Liver (tissue), 8 donors: ENCODE measurements at regions not wholly inside any gene's neighbourhood (a gene's known extent, or its start where the extent isn't known, plus 50 kb on each side); places are given as distances from the start of the nearest gene placed in this dataset.

Source experiments
- DNase-seq: peaks from one replicate; pipeline ENCODE4 v3.0.0-alpha.2; 2017; ENCODE audit warnings: low spot score
- H3K27ac ChIP-seq, 2 donors: one replicate each; pipeline ENCODE4 v1.7.0; 2013; ENCODE audit warnings: inconsistent platforms in 2 of 2, low read length in 2 of 2, control low read depth in 1 of 2, low read depth in 1 of 2, mild to moderate bottlenecking in 1 of 2
- H3K27me3 ChIP-seq, 4 donors: one replicate each; pipeline versions ENCODE4 v1.6.1 to v1.7.0; 2013; ENCODE audit warnings: low read length in 3 of 4, inconsistent platforms in 1 of 4, mild to moderate bottlenecking in 1 of 4, moderate library complexity in 1 of 4; ENCODE audit not compliant: control insufficient read depth in 4 of 4, insufficient read depth in 4 of 4
- H3K36me3 ChIP-seq, 4 donors: one replicate each; pipeline versions ENCODE4 v1.6.1 to v1.7.0; 2013; ENCODE audit warnings: low read length in 3 of 4, mild to moderate bottlenecking in 3 of 4, low read depth in 1 of 4, moderate library complexity in 1 of 4; ENCODE audit not compliant: control insufficient read depth in 4 of 4, insufficient read depth in 3 of 4
- H3K4me1 ChIP-seq, 4 donors: one replicate each; pipeline versions ENCODE4 v1.6.1 to v1.7.0; 2013; ENCODE audit warnings: low read length in 3 of 4, mild to moderate bottlenecking in 3 of 4, moderate library complexity in 1 of 4; ENCODE audit not compliant: control insufficient read depth in 4 of 4, insufficient read depth in 4 of 4
- H3K4me3 ChIP-seq, 3 donors: one replicate each; pipeline versions ENCODE4 v1.6.1 to v1.7.0; 2013; ENCODE audit warnings: low read length in 3 of 3, control low read depth in 1 of 3, low read depth in 1 of 3, mild to moderate bottlenecking in 1 of 3
- H3K9ac ChIP-seq, 2 donors: one replicate each; pipeline ENCODE4 v1.7.0; 2013; ENCODE audit warnings: low read length in 2 of 2, mild to moderate bottlenecking in 2 of 2, moderate library complexity in 2 of 2, control low read depth in 1 of 2, low read depth in 1 of 2
- H3K9me3 ChIP-seq, 4 donors: one replicate each; pipeline versions ENCODE4 v1.6.1 to v1.7.0; 2013; ENCODE audit warnings: low read length in 3 of 4; ENCODE audit not compliant: control insufficient read depth in 4 of 4
- ATF3 ChIP-seq: IDR thresholded peaks from 2 replicates; pipeline ENCODE4 v1.6.1; 2016; ENCODE audit warnings: antibody characterized with exemption
- CTCF ChIP-seq: fragments of 150-350 bp; IDR thresholded peaks from 2 replicates; pipeline ENCODE4 v1.5.1; 2017; ENCODE audit warnings: improper control_type of control experiment, low read depth, low read length; ENCODE audit not compliant: missing input control
- EGR1 ChIP-seq, 2 donors: IDR thresholded peaks; 2 replicates each; pipeline ENCODE4 v1.6.1; 2016 to 2018; ENCODE audit warnings: antibody characterized with exemption in 2 of 2, low read depth in 2 of 2
- FOXA1 ChIP-seq: IDR thresholded peaks from 2 replicates; pipeline ENCODE4 v1.6.1; 2016; ENCODE audit warnings: antibody characterized with exemption
- FOXA2 ChIP-seq: IDR thresholded peaks from 2 replicates; pipeline ENCODE4 v1.6.1; 2016; ENCODE audit warnings: antibody characterized with exemption
- GABPA ChIP-seq, 2 donors: IDR thresholded peaks in 1 of 2; conservative IDR thresholded peaks in 1 of 2; 2 replicates each; pipeline ENCODE4 v1.6.1; 2016; ENCODE audit warnings: antibody characterized with exemption in 2 of 2, mild to moderate bottlenecking in 1 of 2, moderate library complexity in 1 of 2
- HNF4A ChIP-seq, 2 donors: conservative IDR thresholded peaks; 2 replicates each; pipeline ENCODE4 v1.6.1; 2016; ENCODE audit warnings: antibody characterized with exemption in 2 of 2, mild to moderate bottlenecking in 2 of 2
- HNF4G ChIP-seq: IDR thresholded peaks from 2 replicates; pipeline ENCODE4 v1.6.1; 2016; ENCODE audit warnings: antibody characterized with exemption
- MAX ChIP-seq: IDR thresholded peaks from 2 replicates; pipeline ENCODE4 v1.6.1; 2016; ENCODE audit warnings: antibody characterized with exemption
- NR2F2 ChIP-seq: IDR thresholded peaks from 2 replicates; pipeline ENCODE4 v1.6.1; 2016; ENCODE audit warnings: antibody characterized with exemption
- RAD21 ChIP-seq, 2 donors: IDR thresholded peaks; 2 replicates each; pipeline ENCODE4 v1.6.1; 2016; ENCODE audit warnings: antibody characterized with exemption in 2 of 2, mild to moderate bottlenecking in 2 of 2
- REST ChIP-seq: IDR thresholded peaks from 2 replicates; pipeline ENCODE4 v1.6.1; 2016; ENCODE audit warnings: antibody characterized with exemption, mild to moderate bottlenecking
- RXRA ChIP-seq, 2 donors: IDR thresholded peaks; 2 replicates each; pipeline ENCODE4 v1.6.1; 2017 to 2018; ENCODE audit warnings: antibody characterized with exemption in 2 of 2, mild to moderate bottlenecking in 1 of 2
- SP1 ChIP-seq: IDR thresholded peaks from 2 replicates; pipeline ENCODE4 v1.6.1; 2018; ENCODE audit warnings: antibody characterized with exemption, mild to moderate bottlenecking
- TAF1 ChIP-seq: conservative IDR thresholded peaks from 2 replicates; pipeline ENCODE4 v1.6.1; 2016; ENCODE audit warnings: antibody characterized with exemption, mild to moderate bottlenecking
- YY1 ChIP-seq: IDR thresholded peaks from 2 replicates; pipeline ENCODE4 v1.6.1; 2016; ENCODE audit warnings: antibody characterized with exemption, mild to moderate bottlenecking
- ZBTB33 ChIP-seq: IDR thresholded peaks from 2 replicates; pipeline ENCODE4 v1.6.1; 2016; ENCODE audit warnings: antibody characterized with exemption
- WGBS: extraction: QIAGEN DNeasy Blood & Tissue Kit; methylation state at CpG from one replicate; pipeline ENCODE4 v1.1.7; 2013; 5-methylcytosine and 5-hydroxymethylcytosine counted together
- donor health status: healthy.
- donor health status: healthy.
- donor health status: healthy.
- donor health status: healthy.
- donor health status: healthy.

- no peaks in the 10 kb centered on the region for H3K36me3 ChIP-seq
- no peaks in the 10 kb centered on the region for H3K4me1 ChIP-seq
- H3K27me3 ChIP-seq: no peaks in the 10 kb centered on the region
- TF ChIP-seq FOXA2 (no peak), RAD21 (IDR thresholded peaks at IDR 0.05) (no peak), HNF4A (conservative IDR thresholded peaks at IDR 0.05) (no peak), FOXA1 (no peak), NR2F2 (no peak), RXRA (IDR thresholded peaks at IDR 0.05) (no peak), CTCF (no peak), YY1 (no peak), SP1 (no peak), HNF4G (no peak), ATF3 (no peak), GABPA (IDR thresholded peaks at IDR 0.05 in 1 of 2, conservative IDR thresholded peaks at IDR 0.05 in 1 of 2) (no peak), EGR1 (IDR thresholded peaks at IDR 0.05; ENCODE audit: low read depth in 2 of 2) (no peak)
- WGBS: 63% methylated on average over 3 of the region's 3 CpGs
- DNase-seq: no peak
- H3K27ac ChIP-seq: no peak overlapping the region
- no peak overlapping the region for H3K9ac ChIP-seq
- no peak overlapping the region for H3K4me3 ChIP-seq
- peaks cover 0 to 4% (median 0%) of the 10 kb centered on the region in 4 donors for H3K9me3 ChIP-seq
Measured at GRCh38 chr5:28408186-28408585, 1369.8 kb upstream of the CDH9 start.

- H3K4me3 ChIP-seq: no peak overlapping the region
- H3K36me3 ChIP-seq: no peaks in the 10 kb centered on the region
- no peak for DNase-seq
- H3K4me1 ChIP-seq: no peaks in the 10 kb centered on the region
- H3K27me3 ChIP-seq: no peaks in the 10 kb centered on the region
- no peak for TF ChIP-seq FOXA1
- no peak for TF ChIP-seq HNF4A (conservative IDR thresholded peaks at IDR 0.05)
- no peak for TF ChIP-seq HNF4G
- no peak for TF ChIP-seq MAX
- TF ChIP-seq EGR1 (IDR thresholded peaks at IDR 0.05; ENCODE audit: low read depth in 2 of 2): no peak
- TF ChIP-seq TAF1: no peak
- H3K27ac ChIP-seq: no peak overlapping the region
- WGBS: 89% methylated on average over 35 of the region's 35 CpGs
- no peak overlapping the region for H3K9ac ChIP-seq
- no peaks in the 10 kb centered on the region for H3K9me3 ChIP-seq
Measured at GRCh38 chr5:28404363-28405071, 1366.1 kb upstream of the CDH9 start.

GRCh38 chr5:28403846-28404245 lies 1365.5 kb upstream of the CDH9 start:
- H3K9ac ChIP-seq: no peak overlapping the region
- no peaks in the 10 kb centered on the region for H3K36me3 ChIP-seq
- no peak overlapping the region for H3K4me3 ChIP-seq
- no peaks in the 10 kb centered on the region for H3K4me1 ChIP-seq
- no peak overlapping the region for H3K27ac ChIP-seq
- H3K27me3 ChIP-seq: no peaks in the 10 kb centered on the region
- TF ChIP-seq YY1 (no peak), RXRA (IDR thresholded peaks at IDR 0.05) (no peak), REST (no peak), ZBTB33 (no peak), SP1 (no peak), HNF4G (no peak), TAF1 (no peak), GABPA (IDR thresholded peaks at IDR 0.05 in 1 of 2, conservative IDR thresholded peaks at IDR 0.05 in 1 of 2) (no peak), NR2F2 (no peak), FOXA2 (no peak)
- DNase-seq: no peak
- WGBS: 76% methylated on average over 5 of the region's 5 CpGs
- no peaks in the 10 kb centered on the region for H3K9me3 ChIP-seq
